ENCODE measurements at regions not wholly inside any gene's neighbourhood (a gene's known extent, or its start where the extent isn't known, plus 50 kb on each side); places are given as distances from the start of the nearest gene placed in this dataset.

DNA sequence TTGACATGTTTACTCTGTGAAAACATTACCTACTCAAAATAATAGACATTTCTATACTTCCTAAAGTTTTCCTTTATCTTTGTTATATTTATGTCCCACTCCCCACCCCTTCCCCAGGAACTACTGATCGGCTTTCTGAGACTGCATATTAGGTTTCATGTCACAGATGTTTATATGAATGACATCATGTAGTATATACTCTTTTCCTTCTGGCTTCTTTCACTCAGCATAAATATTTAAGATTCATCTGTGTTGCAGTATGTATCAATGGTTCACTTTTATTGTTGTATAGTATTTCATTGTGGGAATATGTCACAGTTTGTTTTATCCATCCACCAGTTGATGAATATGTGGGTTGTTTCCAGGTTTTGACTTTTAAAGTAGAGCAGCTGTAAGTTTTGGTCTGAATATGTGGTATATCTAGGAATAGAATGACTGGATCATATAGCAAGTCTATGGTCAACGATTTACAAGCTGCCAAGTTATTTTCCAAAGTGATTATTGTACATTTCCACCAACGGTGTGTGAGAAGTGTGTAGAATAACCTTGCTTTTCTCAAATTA, 73.8 kb upstream of the CAV2 start:
- H3K27ac ChIP-seq (ENCODE audit: control insufficient read depth, insufficient read depth) = no peak overlapping the region
- H3K4me1 ChIP-seq (ENCODE audit: control insufficient read depth, insufficient read depth, low read length) = no peaks in the 10 kb centered on the region
- FAIRE-seq = no peak
- H2AFZ ChIP-seq (ENCODE audit: control insufficient read depth, low read depth, low read length) = no peak overlapping the region
- no peak for ATAC-seq
- DNase-seq (ENCODE audit: low read depth, low spot score) = no peak
- ChIA-PET SMC1A (ENCODE audit: uncharacterized antibody, unreplicated experiment) (interaction anchor here (2.0 kb wide), 1 partner anchor 10 kb away, joined by 4 read pairs; no protein-coding TSS in a partner anchor), RAD21 (ENCODE audit: unreplicated experiment) (no interaction called here), CTCF (interaction anchor here (0.6 to 0.7 kb wide), 2 partner anchors 283 to 1718 kb away, joined by 3 read pairs; no protein-coding TSS in a partner anchor), POLR2A (no interaction called here)
- TF ChIP-seq LARP7 (IDR thresholded peaks at IDR 0.05) (no peak), CHD2 (IDR thresholded peaks at IDR 0.05; ENCODE audit: borderline replicate concordance, low read depth, low read length) (no peak), POLR2A (IDR thresholded peaks at IDR 0.05; ENCODE audit: low read depth, low read length) (no peak), MYC (IDR thresholded peaks at IDR 0.05; ENCODE audit: insufficient read depth, insufficient read length, insufficient replicate concordance, low read length, severe bottlenecking) (no peak), ATF2 (IDR thresholded peaks at IDR 0.05; ENCODE audit: low read length) (no peak), ZNF622 (IDR thresholded peaks at IDR 0.05) (no peak), RELA (IDR thresholded peaks at IDR 0.05; ENCODE audit: borderline replicate concordance, partially characterized antibody) (no peak), YY1 (IDR thresholded peaks at IDR 0.05; ENCODE audit: low read depth, low read length) (no peak), CREM (IDR thresholded peaks at IDR 0.05; ENCODE audit: low read depth) (no peak), ZNF384 (IDR thresholded peaks at IDR 0.05; ENCODE audit: borderline replicate concordance, low read depth, low read length) (no peak), SMC3 (IDR thresholded peaks at IDR 0.05; ENCODE audit: borderline replicate concordance, low read length) (no peak)
- TF ChIP-seq, protein P1, sequence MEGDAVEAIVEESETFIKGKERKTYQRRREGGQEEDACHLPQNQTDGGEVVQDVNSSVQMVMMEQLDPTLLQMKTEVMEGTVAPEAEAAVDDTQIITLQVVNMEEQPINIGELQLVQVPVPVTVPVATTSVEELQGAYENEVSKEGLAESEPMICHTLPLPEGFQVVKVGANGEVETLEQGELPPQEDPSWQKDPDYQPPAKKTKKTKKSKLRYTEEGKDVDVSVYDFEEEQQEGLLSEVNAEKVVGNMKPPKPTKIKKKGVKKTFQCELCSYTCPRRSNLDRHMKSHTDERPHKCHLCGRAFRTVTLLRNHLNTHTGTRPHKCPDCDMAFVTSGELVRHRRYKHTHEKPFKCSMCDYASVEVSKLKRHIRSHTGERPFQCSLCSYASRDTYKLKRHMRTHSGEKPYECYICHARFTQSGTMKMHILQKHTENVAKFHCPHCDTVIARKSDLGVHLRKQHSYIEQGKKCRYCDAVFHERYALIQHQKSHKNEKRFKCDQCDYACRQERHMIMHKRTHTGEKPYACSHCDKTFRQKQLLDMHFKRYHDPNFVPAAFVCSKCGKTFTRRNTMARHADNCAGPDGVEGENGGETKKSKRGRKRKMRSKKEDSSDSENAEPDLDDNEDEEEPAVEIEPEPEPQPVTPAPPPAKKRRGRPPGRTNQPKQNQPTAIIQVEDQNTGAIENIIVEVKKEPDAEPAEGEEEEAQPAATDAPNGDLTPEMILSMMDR (IDR thresholded peaks at IDR 0.05 in 2 of 3, conservative IDR thresholded peaks at IDR 0.05 in 1 of 3; ENCODE audit: control insufficient read depth in 2 of 3, extremely low read depth in 1 of 3, insufficient read depth in 1 of 3, low read depth in 3 of 3, low read length in 3 of 3) = no peak
- TF ChIP-seq, protein P2, sequence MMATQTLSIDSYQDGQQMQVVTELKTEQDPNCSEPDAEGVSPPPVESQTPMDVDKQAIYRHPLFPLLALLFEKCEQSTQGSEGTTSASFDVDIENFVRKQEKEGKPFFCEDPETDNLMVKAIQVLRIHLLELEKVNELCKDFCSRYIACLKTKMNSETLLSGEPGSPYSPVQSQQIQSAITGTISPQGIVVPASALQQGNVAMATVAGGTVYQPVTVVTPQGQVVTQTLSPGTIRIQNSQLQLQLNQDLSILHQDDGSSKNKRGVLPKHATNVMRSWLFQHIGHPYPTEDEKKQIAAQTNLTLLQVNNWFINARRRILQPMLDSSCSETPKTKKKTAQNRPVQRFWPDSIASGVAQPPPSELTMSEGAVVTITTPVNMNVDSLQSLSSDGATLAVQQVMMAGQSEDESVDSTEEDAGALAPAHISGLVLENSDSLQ (IDR thresholded peaks at IDR 0.05) = no peak
- TF ChIP-seq, protein P3, sequence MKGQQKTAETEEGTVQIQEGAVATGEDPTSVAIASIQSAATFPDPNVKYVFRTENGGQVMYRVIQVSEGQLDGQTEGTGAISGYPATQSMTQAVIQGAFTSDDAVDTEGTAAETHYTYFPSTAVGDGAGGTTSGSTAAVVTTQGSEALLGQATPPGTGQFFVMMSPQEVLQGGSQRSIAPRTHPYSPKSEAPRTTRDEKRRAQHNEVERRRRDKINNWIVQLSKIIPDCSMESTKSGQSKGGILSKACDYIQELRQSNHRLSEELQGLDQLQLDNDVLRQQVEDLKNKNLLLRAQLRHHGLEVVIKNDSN (IDR thresholded peaks at IDR 0.05; ENCODE audit: borderline replicate concordance, extremely low read length, insufficient read depth, low read depth, low read length) = no peak
- no peak overlapping the region for H3K9ac ChIP-seq (ENCODE audit: control insufficient read depth, insufficient read depth, low read length)
- H3K36me3 ChIP-seq (ENCODE audit: control insufficient read depth in 2 of 2, insufficient read depth in 2 of 2, low read length in 1 of 2) = no peaks in the 10 kb centered on the region
- intact Hi-C loops (cut with micrococcal nuclease; ENCODE audit: unreplicated experiment) = no loop called here
- 29% methylated on average over 3 of the region's 3 CpGs for WGBS (ENCODE audit: insufficient coverage, insufficient replicate concordance, low lambda C conversion rate, missing lambda C conversion rate)
- in situ Hi-C loops (cut with MboI) = no loop called here
- peaks cover 0 to under 1% of the 10 kb centered on the region in 2 experiments; a peak in 1 of 4 replicates for H3K27me3 ChIP-seq (replicated peaks in 1 of 2; ENCODE audit: control insufficient read depth in 2 of 2, insufficient read depth in 2 of 2, low read length in 1 of 2)
- no peaks in the 10 kb centered on the region for H3K79me2 ChIP-seq (ENCODE audit: control insufficient read depth, insufficient read depth, low read length)
- no peaks in the 10 kb centered on the region for H3K9me3 ChIP-seq (replicated peaks; ENCODE audit: control insufficient read depth, insufficient read depth, low read length)
- BruUV-seq (replicated peaks) = no TSS peak
- H3K4me2 ChIP-seq (ENCODE audit: control insufficient read depth, insufficient read depth) = no peak overlapping the region
- no peak overlapping the region for H3K4me3 ChIP-seq
- no peaks in the 10 kb centered on the region for H4K20me1 ChIP-seq (ENCODE audit: control insufficient read depth, insufficient read depth)
